OCI-LY7 (cell line): ENCODE measurements at regions not wholly inside any gene's neighbourhood (a gene's known extent, or its start where the extent isn't known, plus 50 kb on each side); places are given as distances from the start of the nearest gene placed in this dataset.

Source experiments
- BruUV-seq: library from RNA; stranded (reverse); fragments of 400-500 nt; replicated peaks from 2 replicates; lab custom pipeline; 2021; lab: Mats Ljungman, UMichigan
- CTCF ChIA-PET: fragments of 300-600 bp; sonication (Branson Sonifier 250); formaldehyde crosslinking; loops from one replicate; lab custom pipeline; 2022; ENCODE audit warnings: antibody characterized with exemption; ENCODE audit not compliant: unreplicated experiment; lab: Charles Lee
- POLR2A ChIA-PET: fragments of 300-600 bp; sonication (Branson Sonifier 250); formaldehyde crosslinking; loops from one replicate; lab custom pipeline; 2022; ENCODE audit warnings: antibody characterized with exemption; lab: Charles Lee
- DNase-seq: peaks from one replicate; pipeline ENCODE4 v3.0.0-alpha.2; 2015; ENCODE audit warnings: low spot score
- H2AFZ ChIP-seq: fragments of 200-600 bp; sonication (generic), shearing (Covaris generic); 2 replicates; pipeline ENCODE4 v1.6.1; 2014; ENCODE audit warnings: mild to moderate bottlenecking, antibody characterized with exemption, low read length, moderate library complexity
- H3K27ac ChIP-seq: fragments of 200-600 bp; sonication (generic); 2 replicates; pipeline ENCODE4 v1.5.1; 2014; ENCODE audit warnings: mixed run types, low read depth, mild to moderate bottlenecking, moderate library complexity, low read length, inconsistent platforms; ENCODE audit not compliant: poor library complexity, severe bottlenecking
- H3K36me3 ChIP-seq: fragments of 200-600 bp; sonication (generic); 2 replicates; pipeline ENCODE4 v1.6.1; 2014; ENCODE audit warnings: mild to moderate bottlenecking, antibody characterized with exemption, low read length, moderate library complexity, mixed read lengths; ENCODE audit not compliant: insufficient read depth
- H3K4me1 ChIP-seq: fragments of 200-600 bp; sonication (generic); 2 replicates; pipeline ENCODE4 v1.5.1; 2014; ENCODE audit warnings: mild to moderate bottlenecking, low read length; ENCODE audit not compliant: insufficient read depth, poor library complexity, severe bottlenecking
- H3K4me2 ChIP-seq: fragments of 200-600 bp; sonication (generic); 2 replicates; pipeline ENCODE4 v1.6.1; 2014; ENCODE audit warnings: mild to moderate bottlenecking, low read length
- H3K4me3 ChIP-seq: fragments of 200-600 bp; sonication (generic); 2 replicates; pipeline ENCODE4 v1.5.1; 2014; ENCODE audit warnings: mild to moderate bottlenecking, low read depth, low read length; ENCODE audit not compliant: poor library complexity, severe bottlenecking
- H3K79me2 ChIP-seq: fragments of 200-600 bp; sonication (generic); 2 replicates; pipeline ENCODE4 v1.6.1; 2016; ENCODE audit warnings: low read depth, mild to moderate bottlenecking, low read length, moderate library complexity, mixed read lengths; ENCODE audit not compliant: insufficient read depth
- H3K9me2 ChIP-seq: fragments of 200-600 bp; sonication (generic); 2 replicates; pipeline ENCODE4 v1.6.1; 2016; ENCODE audit warnings: mild to moderate bottlenecking, low read length, mixed read lengths; ENCODE audit not compliant: insufficient read depth
- H3K9me3 ChIP-seq: fragments of 200-600 bp; sonication (generic); 2 replicates; pipeline ENCODE4 v1.6.1; 2014; ENCODE audit warnings: mild to moderate bottlenecking, mixed run types, low read length, mixed read lengths
- H4K20me1 ChIP-seq: fragments of 200-600 bp; sonication (generic); 2 replicates; pipeline ENCODE4 v1.6.1; 2014; ENCODE audit warnings: mild to moderate bottlenecking, antibody characterized with exemption, low read length, moderate library complexity, mixed read lengths; ENCODE audit not compliant: insufficient read depth
- CTCF ChIP-seq: fragments of 200-600 bp; sonication (generic); conservative IDR thresholded peaks from 2 replicates; pipeline ENCODE4 v1.5.1; 2014; ENCODE audit warnings: mild to moderate bottlenecking, antibody characterized with exemption, low read length, moderate library complexity, mixed read lengths
- EZH2phosphoT487 ChIP-seq: fragments of 200-600 bp; sonication (generic); IDR thresholded peaks from 2 replicates; pipeline ENCODE4 v1.6.1; 2018; ENCODE audit warnings: low read depth, borderline replicate concordance, mild to moderate bottlenecking, mixed run types, antibody characterized with exemption, low read length, moderate library complexity, mixed read lengths
- intact Hi-C: fragments of 100-400 bp; cut with micrococcal nuclease; formaldehyde crosslinking; loops from one replicate; pipeline ENCODE4 v1.10.0; 2022; ENCODE audit not compliant: unreplicated experiment

GRCh38 chr1:29784276-29785136, 548.2 kb downstream of the PTPRU start:
- Histone ChIP-seq H2AFZ (no peak overlapping the region), H3K4me2 (no peak overlapping the region)
- no peak for DNase-seq

GRCh38 chr1:29783508-29784275, 547.4 kb downstream of the PTPRU start:
- no peak overlapping the region for H3K4me2 ChIP-seq
- TF ChIP-seq CTCF = no peak
- no peak for TF ChIP-seq EZH2phosphoT487
- H3K27ac ChIP-seq = no peak overlapping the region
- CTCF ChIA-PET = no interaction called here
- no peak for DNase-seq
- no peaks in the 10 kb centered on the region for H4K20me1 ChIP-seq
- H3K79me2 ChIP-seq = no peaks in the 10 kb centered on the region
- POLR2A ChIA-PET = no interaction called here
- intact Hi-C loops = no loop called here
- no peaks in the 10 kb centered on the region for H3K4me1 ChIP-seq
- no peaks in the 10 kb centered on the region for H3K9me3 ChIP-seq
- no peak overlapping the region for H2AFZ ChIP-seq
- H3K36me3 ChIP-seq = no peaks in the 10 kb centered on the region
- no TSS peak for BruUV-seq
- no peak overlapping the region for H3K4me3 ChIP-seq
- H3K9me2 ChIP-seq = no peaks in the 10 kb centered on the region

More at GRCh38 chr1:29784276-29785136, 548.2 kb downstream of the PTPRU start:
- Histone ChIP-seq H3K79me2 (no peaks in the 10 kb centered on the region), H3K4me1 (no peaks in the 10 kb centered on the region), H3K27ac (no peak overlapping the region), H3K4me3 (no peak overlapping the region), H3K36me3 (no peaks in the 10 kb centered on the region), H3K9me3 (no peaks in the 10 kb centered on the region), H4K20me1 (no peaks in the 10 kb centered on the region), H3K9me2 (no peaks in the 10 kb centered on the region)
- POLR2A ChIA-PET = no interaction called here
- TF ChIP-seq EZH2phosphoT487 = no peak
- TF ChIP-seq CTCF = no peak
- intact Hi-C loops = no loop called here
- CTCF ChIA-PET = no interaction called here
- no TSS peak for BruUV-seq
